Stimulated activated CD4-positive, alpha-beta T cell treated with anti-CD3 and anti-CD28 coated beads, TNF-alpha, amount 100 ng/mL, for 24 hours (primary cell): ENCODE measurements at regions not wholly inside any gene's neighbourhood (a gene's known extent, or its start where the extent isn't known, plus 50 kb on each side); places are given as distances from the start of the nearest gene placed in this dataset.
"Not testable (repeated sequence)": the region's sequence is repeated elsewhere in the genome, so short reads cannot be mapped to it uniquely, and the experiment has no call there.

ENCODE experiments used
- DNase-seq, 3 experiments: peaks; one replicate each; pipeline ENCODE4 v3.0.0-alpha.2; 2020; ENCODE audit warnings: low read depth in 3 of 3

DNA sequence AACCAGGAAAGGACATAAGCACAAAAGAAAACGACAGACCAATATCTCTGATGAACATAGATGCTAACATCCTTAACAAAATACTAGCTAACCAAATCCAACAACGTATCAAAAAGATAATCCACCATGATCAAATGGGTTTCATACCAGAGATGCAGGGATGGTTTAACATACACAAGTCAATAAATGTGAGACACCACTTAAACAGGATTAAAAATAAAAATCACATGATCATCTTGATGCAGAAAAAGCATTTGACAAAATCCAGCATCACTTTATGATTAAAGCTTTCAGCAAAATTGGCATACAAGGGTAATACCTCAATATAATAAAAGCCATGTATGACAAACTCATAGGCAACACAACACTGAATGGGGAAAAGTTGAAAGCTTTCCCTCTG, 138.4 kb downstream of the ADCYAP1 start:
- not testable (repeated sequence) for DNase-seq

DNA sequence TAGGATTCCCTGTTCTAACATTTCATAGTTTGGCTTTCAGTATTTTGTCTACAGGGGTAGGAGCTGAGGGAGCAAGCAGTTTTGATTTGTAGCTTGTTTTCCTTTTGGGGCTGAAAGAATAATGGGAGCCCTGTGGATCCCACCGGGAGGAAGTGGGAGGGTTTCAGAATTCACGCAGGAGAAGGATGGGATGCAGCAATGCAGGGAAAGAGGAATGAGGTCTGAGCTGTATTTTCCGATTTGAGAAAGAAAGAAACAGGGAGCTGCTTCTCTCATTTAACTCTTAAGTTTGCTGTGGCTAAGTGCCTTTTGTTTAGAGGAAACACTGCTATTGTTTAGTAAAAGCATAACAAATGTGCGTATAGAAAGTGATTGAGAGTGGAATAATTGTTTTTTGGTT, 141.0 kb downstream of the ADCYAP1 start:
- DNase-seq: no peak

DNA sequence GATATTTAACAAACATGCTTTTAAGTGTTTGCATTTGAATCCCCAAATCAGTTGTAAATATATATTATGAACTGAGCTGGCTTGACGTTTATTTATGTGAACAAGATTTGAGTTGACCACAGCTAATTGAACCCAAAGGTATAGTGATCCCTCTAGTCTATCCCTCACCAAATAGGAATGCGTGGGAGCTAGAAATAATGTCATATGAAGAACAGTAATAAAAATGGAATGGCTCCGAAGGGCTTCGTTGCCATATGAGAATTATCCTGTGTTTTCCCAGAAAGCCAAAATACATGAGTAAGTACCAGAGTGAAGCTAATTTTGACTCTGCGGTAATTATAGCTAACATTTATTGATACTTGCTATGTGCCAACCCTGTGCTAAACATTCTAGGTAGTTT, 142.7 kb downstream of the ADCYAP1 start:
- no peak for DNase-seq

DNA sequence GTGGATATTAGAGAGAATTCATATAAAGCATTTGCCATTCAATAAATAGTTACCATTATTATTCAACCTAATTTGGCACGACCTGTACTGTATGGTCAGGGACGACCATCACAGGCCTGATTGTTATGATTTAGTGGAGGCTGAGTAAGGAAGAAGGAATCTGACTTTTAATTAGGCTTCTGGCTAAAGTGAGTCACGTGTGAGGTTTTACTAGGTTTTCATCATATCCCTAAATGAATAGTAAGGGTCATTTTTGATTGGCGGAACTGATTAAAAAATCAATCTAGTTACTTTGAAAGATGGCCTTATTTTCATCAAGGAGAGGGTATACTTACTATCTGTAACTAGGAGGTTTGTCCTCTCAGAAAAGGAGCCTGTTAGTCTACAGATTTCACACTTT, 143.4 kb downstream of the ADCYAP1 start:
- DNase-seq: no peak

DNA sequence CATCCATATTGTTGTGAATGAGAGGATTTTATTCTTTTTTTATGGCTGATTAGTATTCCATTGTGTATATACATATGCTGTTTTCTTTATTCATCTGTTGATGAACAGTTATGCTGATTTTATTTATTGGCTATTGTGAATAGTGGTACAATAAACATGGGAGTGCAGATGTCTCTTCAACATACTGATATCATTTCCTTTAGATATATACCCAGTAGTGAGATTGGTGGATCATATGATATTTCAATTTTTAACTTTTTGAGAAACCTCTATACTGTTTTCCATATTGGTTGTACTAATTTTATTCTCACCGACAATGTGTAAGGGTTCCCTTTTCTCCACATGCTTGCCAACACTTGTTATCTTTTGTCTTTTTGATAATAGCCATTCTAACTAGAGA, 144.5 kb downstream of the ADCYAP1 start:
- DNase-seq: no peak

DNA sequence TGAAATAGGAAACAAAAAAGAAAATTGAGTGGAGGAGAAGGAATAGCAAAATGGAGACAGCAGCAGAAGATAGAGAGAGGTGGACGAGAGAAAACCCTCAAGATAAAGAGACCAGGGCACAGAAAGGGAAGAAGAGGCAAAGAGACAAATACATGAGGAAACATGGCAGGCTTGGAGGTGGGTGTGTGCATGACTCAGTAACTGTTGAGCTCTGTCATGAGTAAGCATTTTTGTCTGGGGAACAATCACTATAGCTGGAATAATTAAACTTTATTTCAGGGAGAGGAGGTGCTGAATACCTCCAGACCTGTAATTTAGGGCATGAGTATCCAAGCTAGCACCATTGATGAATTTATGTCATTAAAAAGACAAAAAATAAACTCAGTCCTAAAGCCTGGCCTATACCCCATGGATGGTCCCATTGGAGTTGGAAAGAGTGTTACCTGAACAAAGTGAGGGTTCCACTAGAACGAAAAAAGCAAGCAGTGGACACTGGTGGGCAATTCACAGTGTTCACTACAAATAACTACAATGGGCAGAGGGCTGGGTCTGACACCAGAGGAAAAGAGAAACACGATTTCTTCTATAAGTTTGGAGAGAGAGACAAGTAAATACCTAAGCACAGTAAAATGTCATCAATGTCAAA, 145.5 kb downstream of the ADCYAP1 start:
- no peak for DNase-seq

DNA sequence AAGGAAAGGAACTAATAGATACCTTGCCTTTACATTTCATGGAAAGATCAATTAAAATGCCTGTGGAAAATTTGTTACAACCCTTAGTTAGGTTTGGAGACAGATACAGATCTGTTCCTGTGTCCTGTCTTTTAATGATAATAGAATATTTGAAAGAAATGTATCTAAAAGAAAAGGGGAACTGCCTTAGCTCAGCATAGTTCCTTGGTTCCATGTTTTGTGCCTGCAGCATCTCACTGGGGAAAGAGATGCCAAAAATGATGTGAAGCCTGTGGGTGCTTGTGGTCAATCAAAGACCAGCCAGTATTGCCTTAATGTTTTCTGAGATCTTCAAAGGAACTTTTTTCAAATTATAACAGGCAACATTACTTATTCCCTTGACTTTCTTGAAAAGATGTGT, 147.6 kb downstream of the ADCYAP1 start:
- DNase-seq: no peak

DNA sequence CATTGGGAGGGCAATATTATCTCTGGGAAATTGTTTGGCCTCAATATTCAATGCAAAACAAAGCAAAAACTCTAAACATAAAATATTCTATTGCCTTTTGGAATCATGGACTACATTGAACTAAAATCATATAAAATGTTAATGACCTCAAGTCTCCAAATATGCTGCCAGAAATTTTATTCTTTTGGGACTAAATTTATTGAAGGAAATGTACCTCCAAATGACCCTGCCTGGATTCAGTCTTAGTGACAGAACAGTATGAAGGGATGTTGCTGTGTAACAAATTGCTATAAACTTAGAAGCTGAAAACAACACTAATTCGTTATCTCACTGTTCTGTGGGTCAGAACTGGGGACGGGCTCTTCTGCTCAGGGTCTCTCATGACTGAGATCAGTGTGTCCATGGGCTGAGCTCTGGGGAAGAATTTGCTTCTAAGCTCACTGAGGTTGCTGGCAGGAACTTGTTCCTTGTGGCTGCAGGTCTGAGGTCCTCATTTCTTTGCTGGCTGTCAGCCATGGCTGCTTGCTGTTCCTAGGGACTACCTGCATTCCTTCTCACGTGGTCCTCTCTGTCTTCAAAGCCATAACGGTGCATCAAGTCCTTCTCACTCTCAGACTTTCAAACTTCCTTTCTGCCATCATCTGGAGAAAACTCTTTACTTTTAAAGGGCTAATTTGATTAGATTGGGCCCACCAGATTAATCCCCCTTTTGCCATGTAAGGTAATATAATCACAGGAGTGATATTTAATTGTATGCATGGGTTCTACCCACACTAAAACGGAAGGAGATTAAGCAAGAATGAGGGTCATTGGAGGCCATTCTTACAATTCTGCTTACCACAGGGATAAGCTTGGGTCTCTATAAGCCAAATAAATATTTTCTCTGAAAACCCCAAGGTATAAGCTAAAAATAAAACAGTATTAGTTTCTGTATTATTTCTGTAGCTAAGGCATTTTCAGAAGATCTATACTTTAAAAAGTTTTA, 149.0 kb downstream of the ADCYAP1 start:
- no peak for DNase-seq

DNA sequence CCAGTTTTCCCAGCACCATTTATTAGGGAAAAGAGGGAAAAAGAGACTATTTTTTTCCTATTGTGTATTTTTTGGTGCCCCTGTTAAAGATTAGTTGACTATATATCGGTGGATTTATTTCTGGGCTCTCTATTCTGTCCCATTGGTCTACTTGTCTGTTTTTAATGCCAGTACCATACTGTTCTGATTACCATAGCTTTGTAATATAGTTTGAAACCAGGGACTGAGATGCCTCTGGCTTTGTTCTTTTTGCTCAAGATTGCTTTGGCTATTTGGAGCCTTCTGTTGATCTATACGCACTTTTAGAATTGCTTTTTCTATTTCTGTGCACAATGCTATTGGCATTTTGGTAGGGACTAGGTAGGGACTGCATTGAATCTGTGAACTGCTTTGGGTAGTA, 151.7 kb downstream of the ADCYAP1 start:
- no peak for DNase-seq

DNA sequence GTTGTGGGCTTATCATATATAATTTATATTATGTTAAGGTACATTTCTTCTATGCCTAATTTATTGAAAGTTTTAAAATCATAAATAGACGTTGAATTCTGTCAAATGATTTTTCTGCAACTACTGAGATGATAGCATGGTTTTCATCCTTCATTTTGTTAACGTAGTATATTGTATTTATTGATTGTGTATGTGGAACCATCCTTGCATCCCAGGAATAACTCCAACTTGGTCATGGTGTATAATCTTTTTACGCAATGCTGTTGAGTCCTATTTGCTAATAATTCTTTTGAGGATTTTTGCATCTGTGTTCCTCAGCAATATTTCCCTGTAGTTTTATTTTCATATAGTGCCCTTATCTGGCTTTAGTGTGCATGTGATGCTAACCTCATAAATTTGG, 152.7 kb downstream of the ADCYAP1 start:
- DNase-seq: no peak

DNA sequence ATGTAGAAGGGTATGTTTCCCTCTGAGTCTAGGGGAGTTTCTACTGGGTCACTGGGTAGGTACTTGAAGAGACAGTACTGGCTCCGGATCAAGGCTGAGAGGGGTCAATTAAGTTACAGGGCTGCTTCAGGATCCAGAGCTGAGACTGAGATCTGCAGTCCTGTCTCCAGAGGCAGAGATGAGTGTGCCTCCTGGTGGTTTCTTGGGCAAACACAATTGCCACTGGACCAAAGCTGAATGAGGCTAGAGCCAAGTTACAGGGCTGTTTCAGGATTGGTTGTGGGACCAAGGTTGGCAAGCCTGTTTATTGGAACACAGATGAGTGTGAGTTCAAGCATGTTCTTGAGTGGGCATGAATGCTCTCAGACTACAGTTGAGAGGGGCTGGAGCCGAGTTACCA, 157.9 kb downstream of the ADCYAP1 start:
- no peak for DNase-seq

DNA sequence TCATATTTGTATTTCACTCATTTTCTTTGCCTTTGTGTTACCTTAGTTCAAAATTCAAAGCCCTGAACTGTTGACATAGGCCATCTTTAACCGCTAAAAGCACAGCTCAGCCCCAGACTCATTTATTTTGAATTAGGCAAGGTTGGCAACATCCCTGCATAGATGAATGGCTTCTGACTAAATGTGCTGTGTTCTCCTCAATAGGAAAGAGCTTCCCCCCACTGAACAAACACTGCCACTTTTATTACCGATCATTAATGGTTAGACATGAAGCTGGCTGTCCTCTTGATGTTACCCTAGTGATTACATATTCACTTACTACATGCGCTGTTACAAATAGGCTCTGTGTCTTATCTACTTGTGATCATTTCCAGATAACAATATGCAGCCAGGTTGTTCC, 170.7 kb downstream of the ADCYAP1 start:
- no peak for DNase-seq

DNA sequence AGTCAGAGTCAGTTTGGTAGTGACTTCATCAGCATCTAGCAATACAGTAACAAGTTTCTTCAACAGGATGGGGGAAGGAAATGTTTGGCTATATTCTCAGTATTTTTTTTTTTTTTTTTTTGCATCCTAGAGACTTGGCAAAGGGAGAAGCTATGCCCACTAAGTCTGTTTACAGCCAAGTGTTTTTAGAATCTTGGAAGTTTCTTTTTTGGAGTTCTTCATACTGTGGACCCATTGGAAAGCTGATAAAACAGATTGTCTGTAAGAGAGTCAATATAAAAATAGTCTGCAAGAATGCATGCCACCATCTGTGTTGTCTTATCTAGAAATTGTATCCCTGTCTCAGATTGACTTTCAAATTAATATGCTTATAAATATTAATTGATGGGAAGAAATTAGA, 171.2 kb downstream of the ADCYAP1 start:
- no peak for DNase-seq

DNA sequence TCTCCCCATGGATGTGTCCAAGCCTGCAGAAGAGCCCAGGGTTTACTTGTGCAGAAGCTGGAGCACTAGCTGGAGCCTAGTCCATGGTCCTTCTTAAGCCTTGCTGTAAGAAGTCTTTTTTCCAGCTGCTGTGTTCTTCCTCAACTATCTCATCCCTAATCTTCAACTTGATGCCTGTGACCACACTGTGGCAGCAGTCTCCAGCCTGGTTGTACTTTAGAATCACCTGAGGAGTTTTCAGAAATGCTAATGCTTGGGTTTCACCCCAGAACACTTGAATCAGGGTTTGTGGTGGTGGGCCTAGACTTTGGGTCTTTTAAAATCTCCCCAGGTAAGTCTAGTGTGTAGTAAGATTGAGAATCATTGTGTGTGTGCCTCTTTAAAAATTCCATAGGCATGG, 173.6 kb downstream of the ADCYAP1 start:
- DNase-seq: no peak

DNA sequence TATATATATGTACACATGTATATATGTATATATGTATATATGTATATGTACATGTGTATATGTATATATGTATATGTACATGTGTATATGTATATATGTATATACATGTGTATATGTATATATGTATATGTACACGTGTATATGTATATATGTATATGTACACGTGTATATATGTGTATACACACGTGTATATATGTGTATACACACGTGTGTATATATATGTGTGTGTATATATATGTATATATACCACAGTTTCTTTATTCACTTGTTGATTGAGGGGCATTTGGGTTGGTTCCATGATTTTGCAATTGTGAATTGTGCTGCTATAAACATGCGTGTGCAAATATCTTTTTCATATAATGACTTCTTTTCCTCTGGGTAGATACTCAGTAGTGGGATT, 179.0 kb downstream of the ADCYAP1 start:
- not testable (repeated sequence) for DNase-seq

DNA sequence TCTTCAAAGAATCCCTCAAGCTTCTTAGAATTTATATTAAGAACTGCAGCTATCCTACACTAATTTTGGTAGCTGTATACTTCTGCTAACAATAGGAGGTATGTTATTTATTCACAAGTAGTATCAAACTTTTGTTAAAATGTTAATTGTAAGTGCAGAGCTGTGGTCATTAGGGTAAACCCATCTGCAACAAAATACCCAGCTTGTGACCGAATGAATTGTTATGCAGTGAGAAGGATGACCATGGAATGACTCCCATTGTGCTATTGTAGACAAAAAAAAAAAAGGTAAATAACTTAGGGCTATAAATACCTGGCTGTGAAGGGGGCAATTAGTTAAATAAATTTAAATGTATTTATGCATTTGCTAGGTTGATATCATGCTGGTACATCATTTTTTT, 186.1 kb downstream of the ADCYAP1 start:
- DNase-seq: no peak

DNA sequence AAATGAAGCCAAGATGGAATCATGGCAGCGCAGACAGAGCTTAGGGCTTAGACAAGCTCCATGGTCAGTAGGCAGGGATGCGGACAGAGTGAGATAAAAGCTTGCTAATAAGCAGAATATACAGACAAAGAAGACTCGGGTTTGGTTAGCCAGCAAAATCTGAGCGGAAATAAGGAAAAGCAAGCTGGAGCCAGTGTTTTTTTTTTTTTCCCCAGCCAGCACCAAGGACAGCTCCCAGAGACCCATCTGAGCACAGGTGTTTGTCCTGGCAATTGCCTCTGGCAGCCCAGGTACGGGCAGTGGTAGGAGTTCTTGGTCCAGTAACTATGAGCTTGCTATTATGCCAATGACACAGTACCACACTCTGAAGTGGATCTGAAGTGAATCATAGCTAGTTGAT, 187.6 kb downstream of the ADCYAP1 start:
- DNase-seq: no peak

DNA sequence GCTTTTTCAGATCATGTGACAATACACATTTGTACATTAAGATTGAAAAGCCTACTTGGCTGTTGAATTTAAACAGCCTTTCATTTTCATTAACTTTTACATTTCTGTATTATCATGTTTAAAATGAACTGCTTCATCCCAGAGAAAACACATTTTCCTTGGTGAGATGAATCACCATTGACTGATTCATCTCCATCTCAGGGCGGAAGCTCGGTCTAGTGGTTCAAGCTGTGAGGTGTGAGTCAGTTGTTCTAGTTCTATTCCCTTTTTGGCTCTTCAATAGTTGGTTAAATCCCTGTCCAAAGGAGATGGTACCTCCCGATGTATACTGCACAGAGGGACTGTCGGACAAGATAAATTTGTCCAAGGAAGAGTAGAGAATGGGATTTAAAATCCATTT, 189.7 kb downstream of the ADCYAP1 start:
- no peak for DNase-seq

DNA sequence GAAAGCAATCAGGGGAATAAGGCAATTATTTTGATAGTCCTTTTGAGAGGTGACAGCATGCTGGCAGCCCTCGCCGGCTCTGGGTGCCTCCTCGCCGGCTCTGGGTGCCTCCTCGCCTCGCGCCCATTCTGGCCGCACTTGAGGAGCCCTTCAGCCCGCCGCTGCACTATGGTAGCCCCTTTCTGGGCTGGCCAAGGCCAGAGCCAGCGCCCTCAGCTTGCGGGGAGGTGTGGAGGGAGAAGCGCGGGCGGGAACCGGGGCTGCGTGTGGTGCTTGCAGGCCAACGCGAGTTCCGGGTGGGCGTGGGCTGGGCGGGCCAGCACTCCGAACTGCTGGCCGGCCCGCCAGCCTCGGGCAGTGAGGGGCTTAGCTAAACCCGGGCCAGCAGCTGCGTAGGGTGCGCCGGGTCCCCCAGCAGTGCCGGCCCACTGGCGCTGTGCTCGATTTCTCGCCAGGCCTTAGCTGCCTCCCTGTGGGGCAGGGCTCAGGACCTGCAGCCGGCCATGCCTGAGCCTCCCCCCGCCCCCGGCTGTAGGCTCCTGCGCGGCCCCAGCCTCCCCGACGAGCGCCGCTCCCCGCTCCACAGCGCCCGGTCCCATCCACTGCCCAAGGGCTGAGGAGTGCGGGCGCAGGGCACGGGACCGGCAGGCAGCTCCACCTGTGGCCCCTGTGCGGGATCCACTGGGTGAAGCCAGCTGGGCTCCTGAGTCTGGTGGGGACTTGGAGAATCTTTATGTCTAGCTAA, 193.5 kb downstream of the ADCYAP1 start:
- DNase-seq: not testable (repeated sequence)

DNA sequence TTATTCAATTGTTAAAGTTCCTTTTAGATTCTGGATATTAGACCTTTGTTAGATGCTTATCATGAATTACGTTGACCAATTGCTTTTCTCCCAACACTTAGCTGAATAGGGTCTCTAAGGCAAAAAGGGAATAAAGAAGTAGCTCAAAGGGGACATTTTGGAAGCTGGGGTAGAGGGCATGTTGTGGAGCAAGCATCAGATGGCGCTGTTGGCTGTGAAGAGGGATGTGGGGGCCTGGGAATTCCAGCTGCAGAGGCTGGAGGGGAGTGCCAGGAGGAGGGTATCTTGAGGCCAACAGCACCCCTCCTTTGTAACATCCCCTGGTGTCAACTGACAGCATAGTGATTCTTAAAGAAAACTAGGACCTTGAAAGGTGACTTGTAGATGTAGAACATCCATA, 198.2 kb downstream of the ADCYAP1 start:
- no peak for DNase-seq

DNA sequence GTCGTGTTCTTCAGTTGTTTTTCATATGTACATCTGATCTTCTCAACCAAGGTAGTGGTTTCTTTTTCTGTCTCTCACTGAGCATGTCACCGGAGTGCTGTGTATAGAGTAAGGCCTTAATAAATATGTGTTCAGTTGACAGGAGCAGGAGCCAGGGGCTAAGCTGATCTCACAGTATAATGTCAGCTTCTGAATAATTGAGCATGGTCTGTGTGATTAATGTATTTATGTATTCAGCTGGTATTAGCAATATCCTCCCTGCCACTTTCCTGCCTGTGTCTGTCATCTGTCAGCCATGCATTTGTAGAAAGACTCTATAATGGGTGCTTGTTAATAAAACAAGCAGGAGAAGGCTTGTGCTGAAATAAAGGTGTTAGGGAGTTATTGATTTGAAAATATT, 198.9 kb downstream of the ADCYAP1 start:
- no peak for DNase-seq

DNA sequence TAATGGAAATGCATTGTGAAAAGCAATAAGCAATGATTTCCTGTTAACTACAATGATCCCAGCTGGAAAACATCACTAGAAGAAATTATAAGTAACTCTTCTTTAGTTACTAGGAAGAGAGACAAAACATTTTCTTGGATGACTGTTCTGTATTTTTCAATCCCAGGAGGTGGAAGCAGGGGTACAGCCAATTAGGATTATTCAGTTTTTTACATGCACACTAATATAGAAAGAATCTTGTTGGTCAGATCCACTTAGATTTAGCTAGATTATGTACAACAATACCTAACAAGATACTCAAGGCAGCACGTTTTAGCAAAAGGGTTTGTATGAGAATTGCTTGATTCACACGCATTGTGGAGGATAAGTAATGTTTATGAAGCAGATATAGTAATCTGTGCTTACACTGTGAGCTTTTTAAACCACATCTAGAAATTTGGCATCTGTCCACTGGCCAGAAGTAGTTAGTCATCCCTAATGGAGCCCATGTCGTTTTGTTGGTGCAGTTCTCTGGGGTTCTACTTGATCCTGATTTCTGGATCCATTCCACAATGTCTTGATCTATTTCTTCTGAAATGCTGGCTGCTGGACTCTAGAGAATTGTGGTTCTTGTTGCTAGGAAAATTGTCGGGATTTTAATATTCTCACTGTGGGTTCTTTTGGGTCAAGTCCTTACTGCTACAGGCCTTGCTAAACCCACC, 199.7 kb downstream of the ADCYAP1 start:
- no peak for DNase-seq
